Left kidney (tissue), 1 donor: ENCODE measurements at regions not wholly inside any gene's neighbourhood (a gene's known extent, or its start where the extent isn't known, plus 50 kb on each side); places are given as distances from the start of the nearest gene placed in this dataset.
"Not testable (repeated sequence)": the region's sequence is repeated elsewhere in the genome, so short reads cannot be mapped to it uniquely, and the experiment has no call there.

Experiments used
- DNase-seq: peaks from one replicate; pipeline ENCODE4 v3.0.0-alpha.2; 2013

GRCh38 chr2:142716463-142717242 is 160.8 kb upstream of the KYNU start:
- DNase-seq, result no peak

- DNase-seq, result no peak
Observed at GRCh38 chr2:142714600-142714999, 162.9 kb upstream of the KYNU start.

- no peak for DNase-seq
Observed at GRCh38 chr2:142710336-142710735, 167.1 kb upstream of the KYNU start.

- DNase-seq, result no peak
Observed at GRCh38 chr2:142707318-142707717, 170.1 kb upstream of the KYNU start.

GRCh38 chr2:142702397-142702796 is 175.1 kb upstream of the KYNU start:
- DNase-seq, result not testable (repeated sequence)

- not testable (repeated sequence) for DNase-seq
Observed at GRCh38 chr2:142695350-142696257, 181.9 kb upstream of the KYNU start.

GRCh38 chr2:142694282-142694681 is 183.2 kb upstream of the KYNU start:
- DNase-seq, result no peak

- DNase-seq, result no peak
Observed at GRCh38 chr2:142693171-142693950, 184.1 kb upstream of the KYNU start.

GRCh38 chr2:142688856-142689605 is 188.4 kb upstream of the KYNU start:
- DNase-seq, result no peak

- DNase-seq, result no peak
Observed at GRCh38 chr2:142687509-142687908, 190.0 kb upstream of the KYNU start.

- DNase-seq, result no peak
Observed at GRCh38 chr2:142687075-142687474, 190.4 kb upstream of the KYNU start.

- DNase-seq, result no peak
Observed at GRCh38 chr2:142684667-142685066, 192.8 kb upstream of the KYNU start.

GRCh38 chr2:142682528-142682927 is 194.9 kb upstream of the KYNU start:
- no peak for DNase-seq

GRCh38 chr2:142681952-142682351 is 195.5 kb upstream of the KYNU start:
- no peak for DNase-seq

GRCh38 chr2:142678164-142678563 is 199.3 kb upstream of the KYNU start:
- DNase-seq, result no peak

- DNase-seq, result no peak
Observed at GRCh38 chr2:142675398-142675797, 202.1 kb upstream of the KYNU start.

- no peak for DNase-seq
Observed at GRCh38 chr2:142673836-142674235, 203.6 kb upstream of the KYNU start.

- DNase-seq, result no peak
Observed at GRCh38 chr2:142672698-142673097, 204.8 kb upstream of the KYNU start.

GRCh38 chr2:142670362-142670761 is 207.1 kb upstream of the KYNU start:
- no peak for DNase-seq

GRCh38 chr2:142668420-142668819 is 209.0 kb upstream of the KYNU start:
- DNase-seq, result no peak

- DNase-seq, result no peak
Observed at GRCh38 chr2:142665241-142665640, 212.2 kb upstream of the KYNU start.

- no peak for DNase-seq
Observed at GRCh38 chr2:142650601-142651000, 226.9 kb upstream of the KYNU start.
